ENCODE measurements at regions not wholly inside any gene's neighbourhood (a gene's known extent, or its start where the extent isn't known, plus 50 kb on each side); places are given as distances from the start of the nearest gene placed in this dataset.

GRCh38 chr2:21330786-21331391 is 207.1 kb downstream of the TDRD15 start:
- CTCF ChIA-PET = no interaction called here
- TF ChIP-seq CTCF (conservative IDR thresholded peaks at IDR 0.05; ENCODE audit: low read depth) = no peak
- H3K27ac ChIP-seq = no peak overlapping the region

GRCh38 chr2:21331625-21332370 is 208.0 kb downstream of the TDRD15 start:
- POLR2A ChIA-PET (ENCODE audit: low non-redundant PET) = no interaction called here
- H3K27ac ChIP-seq = no peak overlapping the region
- DNase-seq (ENCODE audit: low spot score) = no peak
- no peak for TF ChIP-seq CTCF (conservative IDR thresholded peaks at IDR 0.05; ENCODE audit: low read depth)
- CTCF ChIA-PET = no interaction called here

More at GRCh38 chr2:21330786-21331391, 207.1 kb downstream of the TDRD15 start:
- no peak for DNase-seq (ENCODE audit: low spot score)
- POLR2A ChIA-PET (ENCODE audit: low non-redundant PET) = no interaction called here

DNA sequence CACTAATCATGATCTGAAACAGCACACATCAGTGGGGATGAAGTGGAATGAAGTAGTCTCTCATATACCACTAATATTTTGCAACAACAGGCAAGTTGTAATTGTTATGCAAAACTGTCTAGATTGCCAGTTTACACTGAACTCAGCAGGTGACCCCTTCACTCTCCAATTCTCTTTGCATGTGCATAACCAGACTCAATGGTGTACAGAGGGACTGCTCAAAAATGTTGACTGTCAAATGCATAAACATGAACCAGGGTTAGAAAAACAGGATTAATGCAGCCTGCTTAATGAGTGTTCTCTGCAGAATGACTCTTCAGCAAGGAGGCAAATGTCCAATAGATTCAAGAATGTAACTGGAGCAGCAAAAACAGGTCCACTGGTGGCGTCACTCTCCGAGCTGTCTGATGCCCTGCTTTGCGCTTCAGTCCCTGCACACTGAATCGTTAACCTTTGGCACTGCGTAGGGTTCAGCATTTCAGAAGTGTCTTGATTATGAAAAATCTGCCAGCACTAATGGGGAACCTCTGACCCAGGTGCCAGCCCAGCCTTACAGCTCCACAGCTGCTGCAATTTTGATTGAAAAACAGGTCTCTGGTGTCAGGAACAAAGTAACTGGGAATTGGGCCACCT is 209.3 kb downstream of the TDRD15 start:
- ChIA-PET POLR2A (ENCODE audit: low non-redundant PET) (no interaction called here), CTCF (no interaction called here)
- H3K27ac ChIP-seq = no peak overlapping the region
- DNase-seq (ENCODE audit: low spot score) = no peak
- no peak for TF ChIP-seq CTCF (conservative IDR thresholded peaks at IDR 0.05; ENCODE audit: low read depth)

GRCh38 chr2:21333684-21334083 is 209.9 kb downstream of the TDRD15 start:
- DNase-seq (ENCODE audit: low spot score) = no peak
- TF ChIP-seq CTCF (conservative IDR thresholded peaks at IDR 0.05; ENCODE audit: low read depth) = no peak
- CTCF ChIA-PET = no interaction called here
- H3K27ac ChIP-seq = no peak overlapping the region
- POLR2A ChIA-PET (ENCODE audit: low non-redundant PET) = no interaction called here

GRCh38 chr2:21346984-21347383 is 223.2 kb downstream of the TDRD15 start:
- TF ChIP-seq CTCF (conservative IDR thresholded peaks at IDR 0.05; ENCODE audit: low read depth) = no peak
- POLR2A ChIA-PET (ENCODE audit: low non-redundant PET) = no interaction called here
- CTCF ChIA-PET = no interaction called here
- DNase-seq (ENCODE audit: low spot score) = no peak
- no peak overlapping the region for H3K27ac ChIP-seq

DNA sequence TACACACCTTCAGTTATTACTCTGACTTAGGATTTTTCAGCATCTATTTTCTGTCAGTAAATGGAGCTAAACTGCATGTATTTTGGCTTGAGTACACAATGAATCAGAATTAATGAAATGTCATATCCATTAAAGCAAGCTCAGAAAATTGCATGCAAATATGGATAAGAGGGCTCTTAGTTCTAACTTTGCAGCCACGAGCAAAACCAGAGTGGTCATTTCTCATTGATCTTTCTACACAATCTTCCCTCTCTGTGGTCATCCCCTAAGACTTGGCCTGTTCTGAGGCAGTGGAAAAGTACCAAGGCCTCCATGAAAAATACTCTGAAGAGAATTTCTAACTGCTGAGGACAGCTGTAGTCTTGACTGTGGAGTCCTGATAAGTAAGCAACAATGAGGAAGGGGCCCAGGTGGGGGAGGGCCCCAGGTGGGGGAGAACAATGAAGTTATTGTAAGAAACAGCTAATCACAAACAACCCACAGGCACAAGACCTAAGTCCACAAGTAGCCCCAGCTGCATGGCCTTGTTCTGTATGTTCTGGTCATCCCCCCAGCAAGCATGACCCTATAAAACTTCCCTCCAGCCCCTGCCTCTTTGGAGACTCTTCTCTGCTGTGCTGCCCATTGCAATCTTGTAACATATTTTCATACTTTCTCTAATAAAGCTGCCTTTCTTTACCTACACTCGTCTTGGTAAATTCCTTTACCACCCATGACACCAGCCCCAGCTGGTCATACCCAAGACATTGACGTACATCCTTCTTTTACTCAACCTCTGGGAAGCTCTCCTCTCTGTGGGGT is 230.3 kb downstream of the TDRD15 start:
- POLR2A ChIA-PET (ENCODE audit: low non-redundant PET) = no interaction called here
- CTCF ChIA-PET = no interaction called here
- TF ChIP-seq CTCF (conservative IDR thresholded peaks at IDR 0.05; ENCODE audit: low read depth) = no peak
- DNase-seq (ENCODE audit: low spot score) = no peak
- H3K27ac ChIP-seq = no peak overlapping the region
